ENCODE measurements at regions not wholly inside any gene's neighbourhood (a gene's known extent, or its start where the extent isn't known, plus 50 kb on each side); places are given as distances from the start of the nearest gene placed in this dataset.
A peak's percentile ranks its signal among the peaks of the same experiment; 100 is the strongest.

DNA sequence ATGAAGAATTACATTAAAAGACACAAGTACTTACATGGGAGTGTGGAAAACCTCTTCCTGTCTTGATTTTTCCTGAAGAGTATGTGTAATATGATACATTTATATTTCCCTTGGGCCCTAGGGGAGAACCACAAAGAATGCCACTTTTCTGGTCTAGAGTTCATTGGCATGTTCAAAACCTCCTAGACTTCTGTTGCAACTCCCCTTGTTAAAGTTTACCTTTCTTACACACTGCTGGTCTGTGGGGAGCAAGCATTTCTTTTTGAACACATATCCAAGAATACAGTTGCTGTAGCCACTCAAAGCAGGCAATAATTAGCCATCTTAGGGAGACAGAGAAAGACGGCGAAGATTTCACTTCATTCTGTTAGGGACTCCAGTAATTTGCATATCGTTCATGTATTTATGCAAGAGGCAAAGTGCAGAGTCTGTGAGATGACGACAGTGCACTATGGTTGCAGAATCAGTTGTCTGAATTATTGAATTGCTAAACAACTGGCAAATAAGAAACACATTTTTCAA lies 103.5 kb downstream of the NOL4 start (continued):
- TF ChIP-seq HNF4G (IDR thresholded peaks at IDR 0.05) (peak; percentile 75), YY1 (IDR thresholded peaks at IDR 0.05) (peak; percentile 31), JUND (IDR thresholded peaks at IDR 0.05) (peak; percentile 50 to 52)

DNA sequence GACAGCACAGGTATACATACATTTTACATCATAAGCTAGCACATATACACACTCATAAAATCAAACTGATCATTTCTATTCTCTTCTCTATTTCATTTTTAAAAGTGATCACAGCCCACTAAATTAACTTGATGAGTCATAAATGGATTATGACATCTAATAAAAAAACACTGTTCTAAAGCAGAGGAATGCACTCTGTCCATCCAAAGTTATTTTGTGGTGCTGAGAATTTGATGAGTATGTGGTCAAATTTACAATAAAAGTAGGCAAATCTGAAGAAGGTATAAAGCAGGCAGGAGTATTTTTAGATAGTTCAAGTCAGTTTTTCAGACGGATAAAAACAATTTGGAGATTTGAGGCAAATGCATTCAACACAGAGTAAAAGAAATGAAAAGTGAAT lies 104.4 kb downstream of the NOL4 start:
- Histone ChIP-seq H3K27ac (ENCODE audit: low read depth in 1 of 2, low read length in 2 of 2) (peak overlapping the region in 1 of 2 donors; percentile 9), H3K36me3 (ENCODE audit: control insufficient read depth in 4 of 4, insufficient read depth in 3 of 4, low read depth in 1 of 4, low read length in 3 of 4) (no peaks in the 10 kb centered on the region), H3K9ac (ENCODE audit: low read depth in 1 of 2, low read length in 2 of 2) (peak overlapping the region in 1 of 2 donors; percentile 21), H3K27me3 (ENCODE audit: control insufficient read depth in 4 of 4, insufficient read depth in 4 of 4, low read length in 3 of 4) (no peaks in the 10 kb centered on the region), H3K9me3 (ENCODE audit: control insufficient read depth in 4 of 4, low read length in 3 of 4) (no peaks in the 10 kb centered on the region), H3K4me1 (ENCODE audit: control insufficient read depth in 4 of 4, insufficient read depth in 4 of 4, low read length in 3 of 4) (peaks cover 0 to 38% (median 16%) of the 10 kb centered on the region in 4 donors), H3K4me3 (ENCODE audit: low read depth in 1 of 3, low read length in 3 of 3) (peak overlapping the region in 2 of 3 donors; percentile 22 to 72)
- 44% methylated on average over 1 of the region's 1 CpG for WGBS
- TF ChIP-seq RXRA (IDR thresholded peaks at IDR 0.05) (no peak), FOXA2 (IDR thresholded peaks at IDR 0.05) (no peak), TAF1 (conservative IDR thresholded peaks at IDR 0.05) (no peak), HNF4G (IDR thresholded peaks at IDR 0.05) (no peak), JUND (IDR thresholded peaks at IDR 0.05) (no peak)
- TF ChIP-seq, protein P1, sequence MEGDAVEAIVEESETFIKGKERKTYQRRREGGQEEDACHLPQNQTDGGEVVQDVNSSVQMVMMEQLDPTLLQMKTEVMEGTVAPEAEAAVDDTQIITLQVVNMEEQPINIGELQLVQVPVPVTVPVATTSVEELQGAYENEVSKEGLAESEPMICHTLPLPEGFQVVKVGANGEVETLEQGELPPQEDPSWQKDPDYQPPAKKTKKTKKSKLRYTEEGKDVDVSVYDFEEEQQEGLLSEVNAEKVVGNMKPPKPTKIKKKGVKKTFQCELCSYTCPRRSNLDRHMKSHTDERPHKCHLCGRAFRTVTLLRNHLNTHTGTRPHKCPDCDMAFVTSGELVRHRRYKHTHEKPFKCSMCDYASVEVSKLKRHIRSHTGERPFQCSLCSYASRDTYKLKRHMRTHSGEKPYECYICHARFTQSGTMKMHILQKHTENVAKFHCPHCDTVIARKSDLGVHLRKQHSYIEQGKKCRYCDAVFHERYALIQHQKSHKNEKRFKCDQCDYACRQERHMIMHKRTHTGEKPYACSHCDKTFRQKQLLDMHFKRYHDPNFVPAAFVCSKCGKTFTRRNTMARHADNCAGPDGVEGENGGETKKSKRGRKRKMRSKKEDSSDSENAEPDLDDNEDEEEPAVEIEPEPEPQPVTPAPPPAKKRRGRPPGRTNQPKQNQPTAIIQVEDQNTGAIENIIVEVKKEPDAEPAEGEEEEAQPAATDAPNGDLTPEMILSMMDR (IDR thresholded peaks at IDR 0.05; ENCODE audit: low read depth, low read length, missing input control), result no peak
- DNase-seq (ENCODE audit: low spot score), result no peak

DNA sequence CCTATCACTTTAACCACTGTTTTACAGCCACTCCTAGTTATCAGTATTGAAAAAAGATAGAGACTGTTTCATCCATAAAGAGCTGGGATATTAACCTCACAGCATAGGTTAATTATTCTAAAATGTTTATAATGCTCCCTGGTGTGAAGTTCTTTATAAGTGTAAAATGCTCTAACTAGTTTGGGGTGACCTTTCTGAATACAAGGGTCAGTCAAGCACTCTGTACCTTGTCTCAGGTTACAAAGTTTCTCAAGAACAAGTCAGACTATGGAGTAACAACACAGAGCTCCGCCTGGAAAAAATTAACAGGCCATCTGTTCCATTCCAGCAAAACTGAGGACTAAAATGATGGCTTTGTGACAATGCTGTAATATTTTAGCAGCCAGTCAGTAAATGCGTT lies 107.4 kb downstream of the NOL4 start:
- no peak overlapping the region for H3K9ac ChIP-seq (ENCODE audit: low read depth in 1 of 2, low read length in 2 of 2)
- H3K4me1 ChIP-seq (ENCODE audit: control insufficient read depth in 4 of 4, insufficient read depth in 4 of 4, low read length in 3 of 4), result peaks cover 0 to 39% (median 13%) of the 10 kb centered on the region in 4 donors
- DNase-seq (ENCODE audit: low spot score), result no peak
- H3K27me3 ChIP-seq (ENCODE audit: control insufficient read depth in 4 of 4, insufficient read depth in 4 of 4, low read length in 3 of 4), result no peaks in the 10 kb centered on the region
- H3K27ac ChIP-seq (ENCODE audit: low read depth in 1 of 2, low read length in 2 of 2), result no peak overlapping the region
- H3K36me3 ChIP-seq (ENCODE audit: control insufficient read depth in 4 of 4, insufficient read depth in 3 of 4, low read depth in 1 of 4, low read length in 3 of 4), result no peaks in the 10 kb centered on the region
- no peak overlapping the region for H3K4me3 ChIP-seq (ENCODE audit: low read depth in 1 of 3, low read length in 3 of 3)
- WGBS, result 75% methylated on average over 2 of the region's 2 CpGs
- peak; percentile 14 to 43 for TF ChIP-seq HNF4A (conservative IDR thresholded peaks at IDR 0.05)
- TF ChIP-seq, protein P1 (IDR thresholded peaks at IDR 0.05; ENCODE audit: low read depth, low read length, missing input control), result no peak
- H3K9me3 ChIP-seq (ENCODE audit: control insufficient read depth in 4 of 4, low read length in 3 of 4), result no peaks in the 10 kb centered on the region

DNA sequence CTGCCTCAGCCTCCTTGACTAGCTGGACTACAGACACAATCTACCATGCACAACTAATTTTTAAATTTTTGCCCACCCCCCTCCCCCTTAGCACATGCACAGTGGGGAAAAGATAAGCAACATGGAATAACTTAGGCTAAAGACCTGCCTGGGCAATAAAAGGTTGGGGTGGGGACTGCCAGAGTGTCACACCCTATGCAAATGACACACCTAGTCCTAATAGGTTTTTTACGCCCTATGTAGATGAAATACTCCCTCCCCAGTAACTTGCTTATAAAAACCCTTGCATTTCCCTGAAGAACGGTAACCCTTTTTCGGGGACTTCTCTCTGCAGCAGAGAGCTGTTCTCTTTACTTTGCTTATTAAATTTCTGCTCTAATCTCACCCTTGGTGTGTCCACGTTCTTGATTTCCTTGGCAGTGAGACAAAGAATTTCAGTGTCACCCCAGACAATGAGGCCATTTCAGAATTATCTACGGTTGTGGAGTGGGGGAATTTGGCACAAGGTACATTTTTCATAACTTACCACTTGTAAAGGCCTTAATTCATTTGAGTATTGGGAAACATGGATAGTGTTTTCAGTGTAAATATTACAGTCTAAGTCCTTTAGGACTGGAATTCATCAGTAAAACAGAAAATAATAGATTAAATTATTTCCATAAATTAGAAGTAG lies 109.2 kb downstream of the NOL4 start:
- DNase-seq (ENCODE audit: low spot score), result no peak
- no peaks in the 10 kb centered on the region for H3K36me3 ChIP-seq (ENCODE audit: control insufficient read depth in 4 of 4, insufficient read depth in 3 of 4, low read depth in 1 of 4, low read length in 3 of 4)
- TF ChIP-seq, protein P2, sequence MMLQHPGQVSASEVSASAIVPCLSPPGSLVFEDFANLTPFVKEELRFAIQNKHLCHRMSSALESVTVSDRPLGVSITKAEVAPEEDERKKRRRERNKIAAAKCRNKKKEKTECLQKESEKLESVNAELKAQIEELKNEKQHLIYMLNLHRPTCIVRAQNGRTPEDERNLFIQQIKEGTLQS (IDR thresholded peaks at IDR 0.05), result no peak
- no peak for TF ChIP-seq EGR1 (IDR thresholded peaks at IDR 0.05; ENCODE audit: low read depth in 2 of 2)
- TF ChIP-seq GABPA (IDR thresholded peaks at IDR 0.05 in 1 of 2, conservative IDR thresholded peaks at IDR 0.05 in 1 of 2), result no peak
- no peak overlapping the region for H3K9ac ChIP-seq (ENCODE audit: low read depth in 1 of 2, low read length in 2 of 2)
- 73% methylated on average over 5 of the region's 5 CpGs for WGBS
- no peaks in the 10 kb centered on the region for H3K9me3 ChIP-seq (ENCODE audit: control insufficient read depth in 4 of 4, low read length in 3 of 4)
- no peaks in the 10 kb centered on the region for H3K27me3 ChIP-seq (ENCODE audit: control insufficient read depth in 4 of 4, insufficient read depth in 4 of 4, low read length in 3 of 4)
- H3K4me1 ChIP-seq (ENCODE audit: control insufficient read depth in 4 of 4, insufficient read depth in 4 of 4, low read length in 3 of 4), result peaks cover 0 to 26% (median 2%) of the 10 kb centered on the region in 4 donors
- H3K4me3 ChIP-seq (ENCODE audit: low read depth in 1 of 3, low read length in 3 of 3), result no peak overlapping the region
- no peak overlapping the region for H3K27ac ChIP-seq (ENCODE audit: low read depth in 1 of 2, low read length in 2 of 2)
